SKM-1 (cell line): ENCODE measurements at regions not wholly inside any gene's neighbourhood (a gene's known extent, or its start where the extent isn't known, plus 50 kb on each side); places are given as distances from the start of the nearest gene placed in this dataset.

Source experiments
- DNase-seq: peaks from one replicate; lab custom pipeline; 2025; ENCODE audit not compliant: unreplicated experiment; lab: John Stamatoyannopoulos, UW

DNA sequence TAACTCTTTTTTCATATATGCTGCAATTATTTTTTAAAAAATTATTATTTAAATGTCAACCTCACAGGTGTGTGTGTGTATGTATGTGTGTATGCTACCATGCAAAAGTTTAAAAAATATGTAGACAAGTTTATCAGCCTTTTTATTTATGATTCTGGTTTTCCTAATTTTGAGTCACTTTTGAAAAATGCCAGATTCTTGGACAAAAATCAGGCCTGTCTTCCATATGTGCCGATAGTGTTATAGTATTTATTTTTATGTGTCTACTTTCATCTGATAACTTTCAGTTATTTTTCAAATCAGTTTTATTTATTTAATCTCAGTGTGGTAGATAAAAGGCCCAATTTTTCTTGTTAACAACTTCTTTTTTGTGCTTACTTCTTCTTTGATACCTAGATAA is 176.2 kb downstream of the RDH14 start:
- no peak for DNase-seq

DNA sequence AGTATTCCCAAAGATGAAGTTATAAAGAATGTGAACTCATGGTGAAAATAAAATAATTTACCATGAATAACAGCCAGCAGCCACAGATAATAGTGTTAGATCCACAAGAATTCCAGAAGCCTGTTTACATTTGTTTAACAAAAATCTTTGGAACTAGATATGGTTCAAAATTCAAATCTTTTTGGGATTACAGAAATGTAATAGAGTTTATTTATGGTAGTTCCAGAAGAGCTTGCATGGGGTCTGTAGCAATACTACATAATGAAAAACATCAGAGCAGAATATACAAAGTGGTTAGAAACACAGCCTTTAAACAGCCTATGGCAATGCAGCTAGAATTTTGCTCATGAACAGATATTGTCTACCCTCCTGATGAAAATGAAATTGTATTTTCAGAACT is 179.1 kb downstream of the RDH14 start:
- no peak for DNase-seq

DNA sequence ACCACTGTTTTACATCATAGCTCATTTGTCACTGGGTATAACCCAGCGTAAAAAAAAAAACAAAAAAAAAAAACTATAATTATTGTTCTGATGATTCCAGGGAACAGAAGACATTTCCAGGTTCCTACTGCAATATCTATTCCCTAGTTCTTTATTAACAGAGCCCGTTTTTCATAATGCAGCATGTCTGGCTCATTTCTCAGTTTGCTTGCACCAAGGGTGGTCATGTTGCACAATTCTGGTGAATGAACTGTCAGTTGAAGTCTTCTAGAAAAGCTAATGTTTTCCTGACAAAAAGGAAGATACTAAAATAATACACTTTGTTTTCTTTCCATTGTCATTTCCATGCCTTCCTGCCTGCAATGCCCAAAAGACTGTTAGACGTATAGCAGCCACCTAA is 180.1 kb downstream of the RDH14 start:
- no peak for DNase-seq

DNA sequence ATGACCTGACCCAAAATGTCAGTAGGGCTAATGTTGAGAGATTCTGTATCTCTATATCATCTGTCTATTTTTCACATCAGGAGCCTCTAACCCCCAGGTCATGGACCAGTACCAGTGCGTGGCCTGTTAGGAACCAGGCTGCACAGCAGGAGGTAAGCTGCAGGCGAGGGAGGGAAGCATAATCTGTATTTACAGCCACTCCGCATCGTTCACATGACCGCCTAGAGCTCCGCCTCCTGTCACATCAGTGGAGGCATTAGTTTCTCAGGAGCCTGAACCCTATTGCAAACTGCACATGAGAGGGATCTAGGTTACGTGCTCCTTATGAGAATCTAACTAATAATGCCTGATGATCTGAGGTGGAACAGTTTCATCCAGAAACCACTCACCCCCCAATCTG is 180.6 kb downstream of the RDH14 start:
- DNase-seq: no peak

DNA sequence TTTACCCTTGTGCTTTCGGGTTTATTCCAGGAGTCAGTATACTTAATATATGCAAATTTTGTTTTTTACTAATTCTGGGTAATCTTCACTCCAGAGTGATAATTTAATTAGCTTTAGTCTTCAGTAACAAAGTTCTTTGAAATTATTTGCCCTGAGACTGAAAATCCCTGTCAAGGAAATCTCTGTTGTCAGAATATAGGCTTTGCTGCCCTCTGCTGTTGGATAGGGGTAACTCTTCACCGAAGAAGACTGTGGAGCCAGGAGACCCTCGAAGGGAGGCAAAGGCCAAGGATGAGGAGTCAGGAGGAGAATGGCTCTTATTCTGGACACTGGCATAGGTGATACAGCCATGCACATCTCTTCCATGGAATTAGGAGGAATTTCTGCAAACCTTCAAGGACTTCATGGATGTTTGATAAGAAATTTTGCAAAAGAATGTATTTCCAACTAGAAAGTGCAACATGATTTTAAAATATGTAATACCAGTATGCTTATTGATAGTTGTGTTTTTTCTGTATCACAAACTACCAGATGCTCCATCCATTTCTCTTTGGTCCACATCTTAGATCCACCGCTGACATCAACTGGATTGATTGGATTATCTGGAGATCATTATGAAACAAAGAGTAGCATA is 182.3 kb downstream of the RDH14 start:
- peak; percentile 51 for DNase-seq

DNA sequence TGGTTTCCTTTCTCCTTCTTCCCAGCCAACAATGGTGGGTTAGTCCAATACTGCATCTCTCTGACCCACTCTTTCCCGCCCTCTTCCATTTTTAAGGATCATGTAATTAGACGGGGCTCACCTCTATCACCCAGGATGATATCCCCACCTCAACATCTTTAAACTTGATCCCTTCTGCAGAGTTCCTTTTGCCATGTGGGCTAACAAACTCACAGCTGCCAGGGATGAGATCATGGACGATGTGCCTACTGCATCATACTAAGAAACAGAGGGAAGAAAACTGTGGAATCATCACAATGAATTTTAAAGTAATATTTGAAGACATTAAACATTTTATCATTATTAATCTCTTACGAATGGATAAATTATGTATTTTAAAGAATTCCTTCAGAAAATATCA is 183.5 kb downstream of the RDH14 start:
- DNase-seq: no peak

DNA sequence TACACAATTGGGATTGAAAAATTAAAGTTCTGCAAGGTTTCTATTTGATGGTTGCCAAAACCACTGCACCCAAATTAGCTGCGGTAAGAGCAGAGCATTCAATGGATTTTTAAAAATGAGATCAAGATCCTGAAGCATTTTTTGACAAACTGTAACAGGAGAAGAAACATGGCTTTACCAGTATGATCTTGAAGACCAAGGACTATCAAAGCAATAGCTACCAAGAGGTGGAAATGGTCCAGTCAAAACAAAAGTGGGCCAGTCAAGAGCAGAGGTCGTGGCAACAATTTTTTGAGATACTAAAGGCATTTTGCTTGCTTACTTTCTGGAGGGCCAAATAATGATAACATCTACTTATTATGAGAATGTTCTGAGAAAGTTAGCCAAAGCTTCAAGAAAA is 186.8 kb downstream of the RDH14 start:
- DNase-seq: no peak

DNA sequence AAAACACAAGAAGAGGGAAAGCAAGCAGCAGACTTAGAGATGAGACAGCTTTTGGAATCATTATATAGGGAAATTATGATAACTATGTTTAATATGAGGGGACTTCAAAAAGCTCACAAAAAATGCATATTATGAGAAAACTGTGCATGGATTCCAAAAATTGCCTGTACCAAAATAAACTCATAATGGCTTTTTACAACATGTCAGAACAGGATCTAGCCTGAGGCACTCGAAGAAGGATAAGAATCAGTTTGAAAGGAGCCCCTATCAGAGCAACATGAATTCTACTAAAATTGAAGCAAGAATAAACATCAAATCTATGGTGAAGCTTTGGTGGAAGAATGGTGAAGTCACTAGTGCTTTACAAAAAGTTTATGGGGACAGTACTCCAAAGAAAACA is 187.4 kb downstream of the RDH14 start:
- DNase-seq: no peak

DNA sequence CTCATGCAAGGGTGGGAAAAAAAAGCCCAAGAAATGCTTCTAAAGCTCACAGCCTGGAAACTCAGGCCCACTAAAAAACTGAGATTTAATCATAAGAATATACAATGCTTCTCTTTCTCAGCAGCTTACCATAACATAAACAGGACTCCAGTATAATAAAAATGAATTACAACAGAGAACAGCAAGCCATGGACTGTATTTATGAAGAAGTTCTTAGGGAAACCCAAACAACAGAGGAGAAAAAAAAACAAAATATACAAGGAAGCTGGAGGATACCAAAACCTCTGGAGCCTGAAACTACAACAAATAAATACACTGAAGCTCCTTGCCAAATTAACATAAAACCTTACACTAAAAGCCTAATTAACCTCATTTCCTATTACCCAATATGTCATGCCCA is 187.8 kb downstream of the RDH14 start:
- no peak for DNase-seq

DNA sequence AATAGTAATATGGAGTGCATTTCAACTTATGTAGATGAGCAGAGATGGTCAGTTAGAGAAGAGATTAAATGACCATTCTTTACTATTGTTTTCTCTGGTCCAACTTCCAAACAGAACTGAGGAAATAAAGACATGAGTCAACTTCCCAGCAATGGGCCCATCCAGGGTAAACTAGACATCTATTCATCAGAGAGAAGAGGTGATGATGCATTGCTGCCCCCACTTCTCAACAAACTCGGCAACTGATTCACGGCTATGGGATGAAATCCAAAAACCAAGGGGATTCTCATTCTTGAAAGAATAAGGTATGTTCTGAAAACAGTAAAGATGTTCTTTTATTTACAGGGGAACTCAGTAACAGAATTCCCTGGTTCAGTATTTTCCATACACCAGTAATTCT is 190.7 kb downstream of the RDH14 start:
- DNase-seq: no peak

DNA sequence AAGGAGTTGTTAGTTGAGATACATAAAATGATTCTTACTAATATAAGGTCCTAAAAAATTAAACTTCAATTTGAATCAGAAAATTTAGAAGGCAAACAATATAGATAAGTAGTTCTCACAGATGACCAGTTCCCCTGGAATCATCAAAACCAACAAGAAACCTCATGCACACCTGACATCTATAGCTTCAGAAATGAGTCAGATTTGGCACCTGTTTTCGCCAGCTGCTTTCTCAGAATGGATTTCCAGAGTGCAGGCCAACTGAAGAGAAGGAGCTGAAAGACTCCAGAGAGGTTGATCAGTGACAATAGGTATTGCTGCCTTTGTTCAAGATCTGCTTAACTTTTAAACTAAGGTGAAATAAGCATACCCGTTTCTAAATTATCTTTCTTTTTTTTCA is 192.4 kb downstream of the RDH14 start:
- no peak for DNase-seq

DNA sequence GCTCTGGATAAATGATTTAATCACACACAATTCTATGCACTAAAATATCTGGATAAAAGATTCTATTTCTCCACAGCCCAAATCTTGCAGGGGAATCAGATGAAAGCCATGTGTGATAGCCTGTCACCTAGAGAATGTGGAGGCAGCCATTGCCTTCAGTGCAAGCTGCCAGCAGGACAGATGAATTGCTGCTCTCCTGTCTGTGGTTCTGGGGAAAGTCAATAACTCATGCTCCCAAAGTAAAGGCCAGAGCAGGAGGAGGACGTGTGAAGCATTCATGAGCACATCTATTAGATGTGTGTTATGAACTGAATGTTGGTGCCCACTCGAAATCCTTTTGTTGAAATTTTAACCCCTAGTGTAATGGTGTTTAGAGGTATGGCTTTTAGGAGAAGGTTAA is 195.1 kb downstream of the RDH14 start:
- no peak for DNase-seq

DNA sequence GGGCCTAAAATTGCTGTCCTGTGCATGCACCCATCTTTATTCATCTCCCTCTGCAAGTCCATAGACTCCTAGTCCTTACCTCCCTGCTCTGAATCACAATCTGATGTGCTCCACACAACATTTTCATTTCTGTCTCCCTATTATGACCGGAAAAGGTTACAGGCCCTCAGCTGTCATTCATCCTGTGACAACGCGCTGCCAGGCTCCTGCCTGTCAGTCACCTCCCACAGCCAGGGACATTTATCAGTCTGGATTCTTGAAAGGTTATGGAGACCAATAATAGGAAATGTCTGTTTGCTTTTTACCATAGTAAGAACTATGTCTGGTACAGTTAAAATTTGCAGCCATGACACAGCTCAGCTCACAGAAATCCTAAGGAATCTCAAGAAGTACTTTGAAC is 197.1 kb downstream of the RDH14 start:
- DNase-seq: no peak

DNA sequence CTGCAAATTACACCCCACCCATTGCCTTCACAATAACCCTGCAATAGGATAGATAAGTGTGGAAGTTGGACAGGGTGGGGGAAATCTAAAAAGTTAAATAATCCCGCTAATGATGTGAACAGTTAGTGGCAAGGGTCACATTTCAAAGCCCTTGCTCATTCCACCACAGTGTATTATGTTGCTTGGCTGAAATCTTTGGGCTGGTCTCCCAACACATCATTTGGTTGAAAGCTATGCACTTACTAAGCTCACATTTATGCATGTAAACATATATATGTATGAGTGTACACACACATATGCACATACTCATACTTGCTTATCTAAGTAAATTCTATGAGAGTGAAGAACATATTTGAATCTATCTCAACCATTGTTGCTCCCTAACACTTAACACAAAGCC is 197.8 kb downstream of the RDH14 start:
- DNase-seq: no peak

DNA sequence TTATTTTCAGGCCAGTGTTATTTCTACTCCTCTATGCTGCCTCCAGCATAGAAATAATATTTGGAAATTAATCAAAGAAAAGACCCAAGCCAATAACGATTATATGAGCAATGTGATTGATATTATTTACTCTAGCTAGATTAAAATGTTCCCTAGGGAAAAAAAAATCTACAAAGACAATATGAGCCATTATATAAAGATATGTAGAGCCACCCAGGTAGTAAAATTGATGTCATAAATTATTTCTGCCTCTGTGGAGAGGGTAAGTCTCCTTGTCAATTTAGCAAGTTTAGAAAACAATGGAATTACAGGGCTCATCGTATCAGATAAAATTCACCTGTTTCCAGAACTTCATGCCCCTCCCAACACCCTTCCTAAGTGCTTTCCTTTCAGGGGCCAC is 202.9 kb downstream of the RDH14 start:
- DNase-seq: no peak

DNA sequence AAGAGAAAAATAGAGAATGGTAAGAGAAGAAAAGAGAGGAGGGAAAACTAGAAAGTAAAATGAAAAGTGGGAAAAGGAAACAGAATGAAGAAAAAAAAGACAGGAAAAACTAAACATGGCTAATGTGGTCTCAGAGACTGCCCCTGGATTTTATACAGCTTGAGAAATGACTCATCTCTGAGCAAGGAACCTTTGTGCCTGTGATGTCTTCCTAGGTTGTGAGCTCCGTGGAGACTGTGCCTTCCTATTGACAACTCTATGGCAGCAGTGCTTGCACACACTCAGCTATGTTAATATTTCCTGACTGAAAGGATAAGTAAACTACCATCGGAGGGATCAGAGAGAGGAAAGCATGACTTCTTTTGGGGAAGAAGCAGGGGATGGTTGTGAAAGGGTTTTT is 203.8 kb downstream of the RDH14 start:
- no peak for DNase-seq

DNA sequence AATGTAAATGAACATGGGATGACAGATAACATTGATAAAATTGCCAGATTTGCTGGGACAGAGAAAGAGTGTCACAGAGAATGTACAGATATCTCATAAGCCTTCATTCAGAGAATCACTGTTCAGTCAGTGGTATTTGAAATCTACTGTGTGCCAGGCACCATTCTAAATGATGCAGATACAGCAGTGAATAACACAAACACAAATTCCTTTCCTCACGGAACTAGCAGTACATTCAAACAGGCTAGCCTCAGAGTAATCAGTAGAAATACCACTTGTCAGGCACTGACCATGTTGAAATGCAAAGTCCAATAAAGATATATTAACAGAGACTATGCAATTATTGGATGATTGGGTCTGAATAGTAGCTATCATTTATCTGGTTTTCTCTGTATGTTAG is 211.0 kb downstream of the RDH14 start:
- no peak for DNase-seq

DNA sequence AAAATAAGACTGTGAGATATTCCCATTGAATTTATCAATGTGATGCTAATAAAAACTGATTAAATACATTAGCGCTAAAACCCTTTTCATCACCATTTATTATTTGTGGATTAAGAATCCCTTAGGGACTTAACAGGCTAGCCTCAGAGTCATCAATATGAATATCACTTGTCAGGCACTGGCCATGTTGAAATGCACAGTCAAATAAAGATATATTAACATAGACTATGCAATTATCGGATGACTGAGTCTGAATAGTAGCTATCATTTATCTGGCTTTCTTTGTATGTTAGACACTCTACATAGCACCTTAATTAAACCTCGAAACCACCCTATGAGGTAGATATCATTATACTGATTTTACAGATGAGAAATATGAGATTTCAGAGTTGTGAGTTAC is 213.6 kb downstream of the RDH14 start:
- no peak for DNase-seq

DNA sequence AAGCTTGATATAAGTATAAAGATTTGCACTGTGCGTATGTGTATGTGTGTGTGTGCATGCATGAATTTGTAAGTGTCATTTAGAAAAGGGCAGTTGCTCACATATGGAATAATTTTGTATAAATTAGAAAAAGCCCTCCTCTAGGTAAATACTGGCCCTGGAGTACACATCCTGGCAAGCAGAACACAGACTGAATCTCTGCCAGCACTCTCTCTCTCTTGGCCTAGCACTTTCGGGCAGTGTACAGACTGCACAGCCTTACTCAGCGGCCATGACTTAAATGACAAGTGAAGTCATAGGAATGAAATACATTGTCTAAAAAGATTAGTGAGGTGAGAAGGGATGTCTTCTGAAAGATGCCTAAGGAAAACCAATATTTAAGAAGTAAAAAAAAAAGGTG is 214.1 kb downstream of the RDH14 start:
- no peak for DNase-seq

DNA sequence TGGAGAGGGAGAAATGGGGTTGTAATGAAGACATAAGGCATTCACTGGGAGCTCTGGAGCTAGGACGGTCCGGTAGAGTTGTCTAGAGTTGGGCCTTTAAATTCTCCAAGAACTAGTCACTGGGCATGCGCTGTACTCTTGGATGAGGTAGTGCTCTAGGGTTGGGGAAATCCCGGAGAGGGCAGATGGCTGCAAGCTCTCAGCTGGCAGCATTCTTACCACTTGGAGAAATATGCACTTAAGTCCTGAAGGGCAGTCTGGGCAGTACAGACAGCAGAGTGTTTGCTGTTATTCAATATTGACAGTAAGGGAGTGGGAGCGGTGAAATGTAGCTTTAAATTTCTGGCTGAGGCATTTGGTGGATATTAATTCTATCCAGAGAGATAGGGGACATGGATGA is 214.6 kb downstream of the RDH14 start:
- no peak for DNase-seq

DNA sequence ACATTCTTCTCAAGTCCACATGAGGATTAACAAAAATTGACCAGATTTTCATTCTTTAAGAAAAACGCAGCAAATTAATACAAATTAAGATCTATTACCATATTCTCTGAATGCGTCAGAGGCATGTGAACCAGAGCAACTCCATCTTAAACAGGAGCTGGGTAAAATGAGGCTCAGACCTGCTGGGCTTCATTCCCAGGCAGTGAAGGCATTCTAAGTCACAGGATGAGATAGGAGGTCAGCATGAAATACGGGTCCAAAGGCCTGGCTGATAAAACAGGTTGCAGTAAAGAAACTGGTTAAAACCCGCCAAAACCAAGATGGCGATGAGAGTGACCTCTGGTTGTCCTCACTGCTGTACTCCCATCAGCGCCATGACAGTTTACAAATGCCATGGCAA is 217.6 kb downstream of the RDH14 start:
- DNase-seq: no peak

DNA sequence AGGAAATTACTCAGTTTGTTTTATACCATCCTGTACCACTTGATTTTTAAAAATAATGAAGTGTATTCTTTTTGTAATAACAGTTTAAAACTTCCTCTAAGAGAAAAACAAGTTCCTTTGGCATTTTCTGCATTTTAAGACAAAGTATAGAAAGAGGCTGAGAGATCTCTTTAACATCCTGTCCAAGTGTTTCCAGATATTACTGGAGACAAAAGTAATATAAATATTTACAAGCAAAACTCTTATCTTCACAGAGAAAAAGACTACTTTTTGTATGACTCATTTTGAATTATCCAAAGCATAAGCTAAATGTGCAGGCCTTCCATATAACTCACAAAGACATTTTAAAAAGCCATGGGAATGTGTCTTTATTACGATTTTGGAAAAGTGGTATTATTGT is 221.1 kb downstream of the RDH14 start:
- DNase-seq: no peak

DNA sequence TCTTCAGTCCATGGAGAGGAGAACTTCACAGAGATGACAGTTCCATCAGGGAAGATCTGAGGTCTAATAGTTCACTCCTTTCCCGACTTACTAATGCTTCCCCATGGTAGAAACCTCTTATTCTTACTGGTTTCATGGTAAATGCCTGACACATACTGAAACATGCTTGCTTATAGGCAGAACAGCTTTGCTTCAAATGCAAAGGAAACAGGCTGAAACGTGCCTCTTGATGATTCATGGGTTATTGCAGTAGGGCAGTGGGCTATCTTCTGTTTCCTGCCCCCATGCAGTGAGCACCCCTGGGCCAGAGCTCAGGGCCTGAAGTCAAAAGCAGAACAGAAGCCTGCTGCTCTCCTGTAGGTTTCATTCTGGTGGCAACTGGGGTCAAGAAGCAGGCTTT is 223.5 kb downstream of the RDH14 start:
- DNase-seq: no peak

DNA sequence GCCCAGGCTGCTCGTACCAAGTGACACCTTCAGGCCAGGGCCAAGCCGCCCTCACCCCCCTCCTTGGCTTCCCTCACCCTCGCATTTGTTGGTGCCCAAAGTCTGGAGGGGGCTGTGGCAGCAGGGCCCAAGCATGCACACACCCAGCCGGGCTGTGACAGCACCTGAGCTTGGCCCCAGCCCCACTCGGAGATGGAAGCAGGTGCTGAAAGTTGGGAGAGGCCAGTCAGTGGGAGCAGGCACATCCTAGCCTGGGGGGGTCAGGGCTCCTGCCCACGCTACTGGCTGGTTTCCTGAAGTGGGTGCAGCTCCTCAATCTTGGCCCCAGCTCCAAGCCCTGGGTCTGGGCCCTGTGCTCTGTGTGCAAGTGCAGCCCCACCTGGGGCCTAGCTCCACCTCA is 228.0 kb downstream of the RDH14 start:
- DNase-seq: no peak
